ENCODE measurements at regions not wholly inside any gene's neighbourhood (a gene's known extent, or its start where the extent isn't known, plus 50 kb on each side); places are given as distances from the start of the nearest gene placed in this dataset.

- TF ChIP-seq CTCF (IDR thresholded peaks at IDR 0.05; ENCODE audit: low read depth, low read length, poor library complexity, severe bottlenecking) = no peak
- TF ChIP-seq EZH2phosphoT487 (IDR thresholded peaks at IDR 0.05; ENCODE audit: borderline replicate concordance, low read length) = no peak
Observed at GRCh38 chr16:85996843-85997242, 97.9 kb downstream of the IRF8 start.

Measured in DOHH2 (cell line).